K562 (cell line): ENCODE measurements at regions not wholly inside any gene's neighbourhood (a gene's known extent, or its start where the extent isn't known, plus 50 kb on each side); places are given as distances from the start of the nearest gene placed in this dataset.

Experiments used
- ATAC-seq: fragments of 200-7000 bp; cut with Tn5 transposase; 3 replicates; pipeline ENCODE4 v1.9.1; 2020; ENCODE audit warnings: moderate library complexity
- BruUV-seq: library from RNA; stranded (reverse); fragments of 400-500 nt; replicated peaks from 2 replicates; lab custom pipeline; 2021; lab: Mats Ljungman, UMichigan
- CTCF ChIA-PET: fragments of 300-600 bp; formaldehyde crosslinking; extraction: SDS; loops from one replicate; lab custom pipeline; 2021; ENCODE audit warnings: low intra/inter-chr PET ratio; lab: Yijun Ruan, JAX
- POLR2A ChIA-PET: fragments of 300-600, 350-650 bp; sonication (Branson Sonifier 250); formaldehyde crosslinking; extraction: SDS; loops from one replicate; lab custom pipeline; 2021; ENCODE audit warnings: antibody characterized with exemption, inconsistent platforms; lab: Yijun Ruan, JAX
- DNase-seq, 4 experiments: peaks; one replicate each; pipeline versions ENCODE4 v3.0.0 to v3.0.0-alpha.2; 2011 to 2018; ENCODE audit warnings: low spot score in 3 of 4, mixed read lengths in 3 of 4; ENCODE audit errors: extremely low read depth in 1 of 4
- FAIRE-seq: peaks from 2 replicates; lab custom pipeline; 2011; peaks lifted over from hg19 to GRCh38; lab: Jason Lieb, UNC
- H2AFZ ChIP-seq: 2 replicates; pipeline ENCODE4 v1.6.0; 2011; ENCODE audit warnings: low read depth, low read length, control low read depth, inconsistent platforms
- H3K27ac ChIP-seq: fragments of 200-600 bp; 3 replicates; pipeline ENCODE4 v1.8.0; 2011; ENCODE audit warnings: low read depth, mild to moderate bottlenecking, control low read depth, inconsistent platforms, low read length, moderate library complexity, mixed read lengths; ENCODE audit errors: extremely low read depth
- H3K27me3 ChIP-seq, 2 experiments: fragments of 300-600 bp in 1 of 2; 2 replicates in 1 of 2; 3 replicates in 1 of 2; pipeline versions ENCODE4 v1.6.0 to v1.8.0; 2011; ENCODE audit warnings: inconsistent platforms in 2 of 2, low read length in 2 of 2, mild to moderate bottlenecking in 1 of 2, mixed read lengths in 1 of 2, moderate library complexity in 1 of 2; ENCODE audit not compliant: control insufficient read depth in 2 of 2, insufficient read depth in 2 of 2
- H3K36me3 ChIP-seq: fragments of 300-600 bp; 3 replicates; pipeline ENCODE4 v1.8.0; 2011; ENCODE audit warnings: mild to moderate bottlenecking, low read length, inconsistent platforms; ENCODE audit not compliant: control insufficient read depth, insufficient read depth
- H3K4me1 ChIP-seq, 2 experiments: fragments of 200-600 bp in 1 of 2; replicated peaks in 1 of 2; 2 replicates in 1 of 2; 3 replicates in 1 of 2; pipeline versions ENCODE4 v1.5.1 to v1.8.0; 2011; ENCODE audit warnings: inconsistent platforms in 2 of 2, low read length in 2 of 2, mild to moderate bottlenecking in 1 of 2, mixed read lengths in 1 of 2, moderate library complexity in 1 of 2; ENCODE audit not compliant: control insufficient read depth in 2 of 2, insufficient read depth in 2 of 2
- H3K4me2 ChIP-seq: 2 replicates; pipeline ENCODE4 v1.6.1; 2011; ENCODE audit warnings: low read length, control low read depth, inconsistent platforms, mixed read lengths; ENCODE audit not compliant: insufficient read depth
- H3K4me3 ChIP-seq: fragments of 200-600 bp; sonication (generic), shearing (Covaris generic); 2 replicates; pipeline ENCODE4 v1.5.1; 2016; ENCODE audit warnings: control low read depth, inconsistent platforms
- H3K79me2 ChIP-seq: fragments of 200-600 bp; 3 replicates; pipeline ENCODE4 v1.8.0; 2011; ENCODE audit warnings: low read length, inconsistent platforms; ENCODE audit not compliant: control insufficient read depth, insufficient read depth
- H3K9ac ChIP-seq, 2 experiments: 2 replicates each; pipeline versions ENCODE4 v1.6.0 to v1.6.1; 2011; ENCODE audit warnings: low read depth in 2 of 2, low read length in 2 of 2, control low read depth in 1 of 2, inconsistent platforms in 1 of 2, mild to moderate bottlenecking in 1 of 2, mixed read lengths in 1 of 2; ENCODE audit not compliant: insufficient read depth in 1 of 2
- H3K9me1 ChIP-seq: one replicate; pipeline ENCODE4 v1.6.0; 2011; ENCODE audit warnings: inconsistent platforms, mild to moderate bottlenecking, low read length, moderate library complexity; ENCODE audit not compliant: control insufficient read depth, insufficient read depth
- H3K9me3 ChIP-seq: replicated peaks from 2 replicates; pipeline ENCODE4 v1.5.1; 2011; ENCODE audit warnings: low read depth, low read length, inconsistent platforms; ENCODE audit not compliant: control insufficient read depth, insufficient read depth
- H4K20me1 ChIP-seq: replicated peaks from 2 replicates; pipeline ENCODE4 v1.6.1; 2011; ENCODE audit warnings: low read length, inconsistent platforms, mixed read lengths; ENCODE audit not compliant: control insufficient read depth, insufficient read depth
- ATF2 ChIP-seq: sonication (generic); formaldehyde crosslinking; IDR thresholded peaks from 2 replicates; pipeline ENCODE4 v1.8.1; 2022; ENCODE audit warnings: missing genetic modification reagents
- ILK ChIP-seq: fragments of 450-650 bp; IDR thresholded peaks from 2 replicates; pipeline ENCODE4 v1.6.1; 2016; ENCODE audit warnings: missing genetic modification characterization, low read depth, mild to moderate bottlenecking, missing compliant biosample characterization, moderate library complexity, borderline replicate concordance
- MCM7 ChIP-seq, 2 experiments: fragments of 450-650 bp; IDR thresholded peaks; 2 replicates each; pipeline ENCODE4 v1.6.1; 2016 to 2018
- NRF1 ChIP-seq, 2 experiments: fragments of 450-650 bp; IDR thresholded peaks in 1 of 2; conservative IDR thresholded peaks in 1 of 2; 2 replicates each; pipeline ENCODE4 v1.6.1; 2014; ENCODE audit warnings: mild to moderate bottlenecking in 2 of 2
- SETDB1 ChIP-seq: IDR thresholded peaks from one replicate; pipeline ENCODE4 v1.6.1; 2012; ENCODE audit warnings: low read length, control low read depth, inconsistent platforms
- ZBTB49 ChIP-seq: sonication (generic); formaldehyde crosslinking; IDR thresholded peaks from 2 replicates; pipeline ENCODE4 v1.8.0; 2022; ENCODE audit warnings: missing genetic modification reagents, mild to moderate bottlenecking, borderline replicate concordance
- ZNF263 ChIP-seq: sonication (generic); formaldehyde crosslinking; IDR thresholded peaks from 2 replicates; pipeline ENCODE4 v1.8.0; 2022; ENCODE audit warnings: mild to moderate bottlenecking, missing genetic modification reagents, borderline replicate concordance
- WGBS: fragments of 100-300 bp; shearing (Covaris generic); methylation state at CpG from one replicate; pipeline ENCODE4 v1.1.6; 2016; ENCODE audit warnings: low coverage, mixed read lengths; ENCODE audit not compliant: insufficient coverage; ENCODE audit errors: missing lambda C conversion rate; 5-methylcytosine and 5-hydroxymethylcytosine counted together
- in situ Hi-C: fragments of 300-500 bp; cut with MboI; formaldehyde crosslinking; loops from 4 replicates; pipeline ENCODE4 v1.15.0; 2018; ENCODE audit warnings: inconsistent platforms, mixed read lengths
- intact Hi-C: fragments of 100-400 bp; cut with micrococcal nuclease; formaldehyde crosslinking; loops from 2 replicates; pipeline ENCODE4 v1.14.2; 2022
- TF ChIP-seq, protein P1 (sequence below): fragments of 250-450 bp; sonication (Bioruptor Pico); IDR thresholded peaks from 2 replicates; pipeline ENCODE4 v1.8.0; 2021; ENCODE audit warnings: moderate library complexity, mild to moderate bottlenecking, inconsistent platforms
- TF ChIP-seq, protein P2 (sequence below): sonication (generic); formaldehyde crosslinking; IDR thresholded peaks from 2 replicates; pipeline ENCODE4 v1.5.0; 2020; ENCODE audit warnings: missing genetic modification reagents

DNA sequence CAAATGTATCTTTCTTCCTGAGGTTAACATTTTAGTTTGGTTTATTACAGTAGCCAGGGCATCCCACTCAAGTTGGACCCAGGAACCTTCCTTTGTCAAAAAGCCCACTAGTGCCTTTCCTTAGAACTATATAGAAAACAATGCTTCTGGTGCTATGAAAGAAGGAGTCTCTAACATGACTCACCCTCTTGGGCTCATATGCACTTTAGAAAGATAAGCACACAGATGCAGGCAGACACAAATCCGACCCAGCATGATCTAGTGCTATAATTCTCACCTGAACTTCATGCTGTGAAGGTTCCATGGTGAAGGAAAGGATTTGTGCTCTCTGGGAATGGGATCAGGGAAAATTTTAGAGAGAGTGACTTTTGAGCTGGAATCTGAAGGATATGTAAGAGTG is 289.4 kb downstream of the ANKRD50 start (continued):
- TF ChIP-seq, protein P1, sequence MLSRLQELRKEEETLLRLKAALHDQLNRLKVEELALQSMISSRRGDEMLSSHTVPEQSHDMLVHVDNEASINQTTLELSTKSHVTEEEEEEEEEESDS (CRISPR knock-in tag) = no peak
- TF ChIP-seq MCM7 (IDR thresholded peaks at IDR 0.05) (no peak), ATF2 (CRISPR knock-in tag) (no peak), ZBTB49 (CRISPR knock-in tag) (no peak), SETDB1 (no peak), ZNF263 (CRISPR knock-in tag) (no peak), ILK (tag) (no peak)

- H3K79me2 ChIP-seq = no peaks in the 10 kb centered on the region
- H3K9ac ChIP-seq = no peak overlapping the region
- no peak overlapping the region for H3K4me3 ChIP-seq
- FAIRE-seq (no peak), DNase-seq (no peak), ATAC-seq (no peak)
- no peaks in the 10 kb centered on the region for H3K9me1 ChIP-seq
- no peaks in the 10 kb centered on the region for H3K4me1 ChIP-seq
- H3K36me3 ChIP-seq = no peaks in the 10 kb centered on the region
- no peaks in the 10 kb centered on the region for H3K9me3 ChIP-seq
- H3K27ac ChIP-seq = no peak overlapping the region
- WGBS = 0% methylated on average over 1 of the region's 1 CpG
- intact Hi-C loops (no loop called here), in situ Hi-C loops (no loop called here)
- POLR2A ChIA-PET = no interaction called here
- CTCF ChIA-PET = no interaction called here
- no peak overlapping the region for H2AFZ ChIP-seq
- no peaks in the 10 kb centered on the region for H3K27me3 ChIP-seq
- TF ChIP-seq, protein P2, sequence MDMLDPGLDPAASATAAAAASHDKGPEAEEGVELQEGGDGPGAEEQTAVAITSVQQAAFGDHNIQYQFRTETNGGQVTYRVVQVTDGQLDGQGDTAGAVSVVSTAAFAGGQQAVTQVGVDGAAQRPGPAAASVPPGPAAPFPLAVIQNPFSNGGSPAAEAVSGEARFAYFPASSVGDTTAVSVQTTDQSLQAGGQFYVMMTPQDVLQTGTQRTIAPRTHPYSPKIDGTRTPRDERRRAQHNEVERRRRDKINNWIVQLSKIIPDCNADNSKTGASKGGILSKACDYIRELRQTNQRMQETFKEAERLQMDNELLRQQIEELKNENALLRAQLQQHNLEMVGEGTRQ = peak; percentile 57
- TF ChIP-seq NRF1 (conservative IDR thresholded peaks at IDR 0.05 in 1 of 2, IDR thresholded peaks at IDR 0.05 in 1 of 2) = no peak
- no peak overlapping the region for H3K4me2 ChIP-seq
- H4K20me1 ChIP-seq = no peaks in the 10 kb centered on the region
- BruUV-seq = no TSS peak
These were observed 286.3 kb downstream of the ANKRD50 start for GRCh38 chr4:124426279-124426678.
